ENCODE measurements at regions not wholly inside any gene's neighbourhood (a gene's known extent, or its start where the extent isn't known, plus 50 kb on each side); places are given as distances from the start of the nearest gene placed in this dataset.

DNA sequence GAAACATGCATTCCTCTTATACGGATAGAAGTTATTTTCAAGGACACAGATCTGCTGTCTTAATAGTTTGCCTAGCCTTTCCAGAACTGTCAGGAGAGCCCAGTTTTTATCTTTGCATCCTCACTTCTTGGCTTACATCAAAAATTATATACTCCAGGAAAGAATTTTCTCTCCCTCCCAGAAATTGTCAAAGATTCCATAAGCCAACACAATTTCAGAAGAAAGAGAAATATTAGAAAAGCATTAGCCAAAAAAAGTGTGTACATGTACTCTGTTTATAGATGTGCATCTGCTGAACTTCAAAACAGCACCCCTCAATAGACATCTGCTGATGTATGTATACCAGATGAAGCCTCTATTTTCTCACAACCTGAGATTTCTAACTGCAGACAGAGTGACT, 210.4 kb downstream of the METTL4 start:
- TF ChIP-seq, protein P1, sequence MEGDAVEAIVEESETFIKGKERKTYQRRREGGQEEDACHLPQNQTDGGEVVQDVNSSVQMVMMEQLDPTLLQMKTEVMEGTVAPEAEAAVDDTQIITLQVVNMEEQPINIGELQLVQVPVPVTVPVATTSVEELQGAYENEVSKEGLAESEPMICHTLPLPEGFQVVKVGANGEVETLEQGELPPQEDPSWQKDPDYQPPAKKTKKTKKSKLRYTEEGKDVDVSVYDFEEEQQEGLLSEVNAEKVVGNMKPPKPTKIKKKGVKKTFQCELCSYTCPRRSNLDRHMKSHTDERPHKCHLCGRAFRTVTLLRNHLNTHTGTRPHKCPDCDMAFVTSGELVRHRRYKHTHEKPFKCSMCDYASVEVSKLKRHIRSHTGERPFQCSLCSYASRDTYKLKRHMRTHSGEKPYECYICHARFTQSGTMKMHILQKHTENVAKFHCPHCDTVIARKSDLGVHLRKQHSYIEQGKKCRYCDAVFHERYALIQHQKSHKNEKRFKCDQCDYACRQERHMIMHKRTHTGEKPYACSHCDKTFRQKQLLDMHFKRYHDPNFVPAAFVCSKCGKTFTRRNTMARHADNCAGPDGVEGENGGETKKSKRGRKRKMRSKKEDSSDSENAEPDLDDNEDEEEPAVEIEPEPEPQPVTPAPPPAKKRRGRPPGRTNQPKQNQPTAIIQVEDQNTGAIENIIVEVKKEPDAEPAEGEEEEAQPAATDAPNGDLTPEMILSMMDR (IDR thresholded peaks at IDR 0.05; ENCODE audit: low read depth, low read length, missing input control) = no peak
- no peak for TF ChIP-seq JUND (IDR thresholded peaks at IDR 0.05)
